ENCODE measurements at regions not wholly inside any gene's neighbourhood (a gene's known extent, or its start where the extent isn't known, plus 50 kb on each side); places are given as distances from the start of the nearest gene placed in this dataset.

GRCh38 chr20:6705926-6706548 lies 61.4 kb upstream of the BMP2 start:
- H3K4me3 ChIP-seq (ENCODE audit: insufficient read length, low read depth) = no peak overlapping the region
- no peak for TF ChIP-seq SUZ12 (IDR thresholded peaks at IDR 0.05; ENCODE audit: extremely low read depth, insufficient read depth, insufficient read length)
- no peak for TF ChIP-seq YY1 (IDR thresholded peaks at IDR 0.05; ENCODE audit: insufficient read depth, insufficient read length)
- TF ChIP-seq ZNF274 (IDR thresholded peaks at IDR 0.05; ENCODE audit: low read depth, low read length) = no peak
- no peaks in the 10 kb centered on the region for H3K4me1 ChIP-seq (ENCODE audit: insufficient read depth, insufficient read length)
- no peak for DNase-seq (ENCODE audit: low read depth, low spot score)
- H3K36me3 ChIP-seq (ENCODE audit: insufficient read depth, insufficient read length, low read length) = no peaks in the 10 kb centered on the region
- H3K9ac ChIP-seq (ENCODE audit: insufficient read length, low read depth) = no peak overlapping the region
- no peaks in the 10 kb centered on the region for H3K9me3 ChIP-seq (ENCODE audit: insufficient read depth, low read length)
- H3K27me3 ChIP-seq (ENCODE audit: insufficient read depth, insufficient read length) = no peaks in the 10 kb centered on the region

GRCh38 chr20:6705106-6705766 lies 62.2 kb upstream of the BMP2 start:
- H3K4me1 ChIP-seq (ENCODE audit: insufficient read depth, insufficient read length) = no peaks in the 10 kb centered on the region
- H3K9me3 ChIP-seq (ENCODE audit: insufficient read depth, low read length) = no peaks in the 10 kb centered on the region
- no peak overlapping the region for H3K4me3 ChIP-seq (ENCODE audit: insufficient read length, low read depth)
- DNase-seq (ENCODE audit: low read depth, low spot score) = no peak
- H3K36me3 ChIP-seq (ENCODE audit: insufficient read depth, insufficient read length, low read length) = no peaks in the 10 kb centered on the region
- no peak for TF ChIP-seq YY1 (IDR thresholded peaks at IDR 0.05; ENCODE audit: insufficient read depth, insufficient read length)
- TF ChIP-seq SUZ12 (IDR thresholded peaks at IDR 0.05; ENCODE audit: extremely low read depth, insufficient read depth, insufficient read length) = no peak
- TF ChIP-seq ZNF274 (IDR thresholded peaks at IDR 0.05; ENCODE audit: low read depth, low read length) = no peak
- H3K9ac ChIP-seq (ENCODE audit: insufficient read length, low read depth) = no peak overlapping the region
- no peaks in the 10 kb centered on the region for H3K27me3 ChIP-seq (ENCODE audit: insufficient read depth, insufficient read length)

GRCh38 chr20:6704132-6704861 lies 63.2 kb upstream of the BMP2 start:
- Histone ChIP-seq H3K36me3 (ENCODE audit: insufficient read depth, insufficient read length, low read length) (no peaks in the 10 kb centered on the region), H3K27me3 (ENCODE audit: insufficient read depth, insufficient read length) (no peaks in the 10 kb centered on the region), H3K9me3 (ENCODE audit: insufficient read depth, low read length) (no peaks in the 10 kb centered on the region), H3K9ac (ENCODE audit: insufficient read length, low read depth) (no peak overlapping the region), H3K4me1 (ENCODE audit: insufficient read depth, insufficient read length) (no peaks in the 10 kb centered on the region), H3K4me3 (ENCODE audit: insufficient read length, low read depth) (no peak overlapping the region)
- no peak for DNase-seq (ENCODE audit: low read depth, low spot score)
- TF ChIP-seq SUZ12 (IDR thresholded peaks at IDR 0.05; ENCODE audit: extremely low read depth, insufficient read depth, insufficient read length) = no peak
- no peak for TF ChIP-seq ZNF274 (IDR thresholded peaks at IDR 0.05; ENCODE audit: low read depth, low read length)
- no peak for TF ChIP-seq YY1 (IDR thresholded peaks at IDR 0.05; ENCODE audit: insufficient read depth, insufficient read length)

GRCh38 chr20:6703656-6704055 lies 63.8 kb upstream of the BMP2 start:
- DNase-seq (ENCODE audit: low read depth, low spot score) = no peak
- H3K9me3 ChIP-seq (ENCODE audit: insufficient read depth, low read length) = no peaks in the 10 kb centered on the region
- no peak for TF ChIP-seq ZNF274 (IDR thresholded peaks at IDR 0.05; ENCODE audit: low read depth, low read length)
- no peak for TF ChIP-seq SUZ12 (IDR thresholded peaks at IDR 0.05; ENCODE audit: extremely low read depth, insufficient read depth, insufficient read length)
- no peak for TF ChIP-seq YY1 (IDR thresholded peaks at IDR 0.05; ENCODE audit: insufficient read depth, insufficient read length)
- no peaks in the 10 kb centered on the region for H3K4me1 ChIP-seq (ENCODE audit: insufficient read depth, insufficient read length)
- H3K27me3 ChIP-seq (ENCODE audit: insufficient read depth, insufficient read length) = no peaks in the 10 kb centered on the region
- H3K36me3 ChIP-seq (ENCODE audit: insufficient read depth, insufficient read length, low read length) = no peaks in the 10 kb centered on the region
- no peak overlapping the region for H3K4me3 ChIP-seq (ENCODE audit: insufficient read length, low read depth)
- no peak overlapping the region for H3K9ac ChIP-seq (ENCODE audit: insufficient read length, low read depth)

- H3K27me3 ChIP-seq (ENCODE audit: insufficient read depth, insufficient read length) = no peaks in the 10 kb centered on the region
- no peak overlapping the region for H3K4me3 ChIP-seq (ENCODE audit: insufficient read length, low read depth)
- no peak for DNase-seq (ENCODE audit: low read depth, low spot score)
- H3K9ac ChIP-seq (ENCODE audit: insufficient read length, low read depth) = no peak overlapping the region
- H3K36me3 ChIP-seq (ENCODE audit: insufficient read depth, insufficient read length, low read length) = no peaks in the 10 kb centered on the region
- TF ChIP-seq SUZ12 (IDR thresholded peaks at IDR 0.05; ENCODE audit: extremely low read depth, insufficient read depth, insufficient read length) (no peak), YY1 (IDR thresholded peaks at IDR 0.05; ENCODE audit: insufficient read depth, insufficient read length) (no peak), ZNF274 (IDR thresholded peaks at IDR 0.05; ENCODE audit: low read depth, low read length) (no peak)
- no peaks in the 10 kb centered on the region for H3K9me3 ChIP-seq (ENCODE audit: insufficient read depth, low read length)
- H3K4me1 ChIP-seq (ENCODE audit: insufficient read depth, insufficient read length) = no peaks in the 10 kb centered on the region
Observed at GRCh38 chr20:6703047-6703446, 64.4 kb upstream of the BMP2 start.

- no peak overlapping the region for H3K4me3 ChIP-seq (ENCODE audit: insufficient read length, low read depth)
- no peaks in the 10 kb centered on the region for H3K27me3 ChIP-seq (ENCODE audit: insufficient read depth, insufficient read length)
- no peak for TF ChIP-seq YY1 (IDR thresholded peaks at IDR 0.05; ENCODE audit: insufficient read depth, insufficient read length)
- no peak for TF ChIP-seq ZNF274 (IDR thresholded peaks at IDR 0.05; ENCODE audit: low read depth, low read length)
- no peak for TF ChIP-seq SUZ12 (IDR thresholded peaks at IDR 0.05; ENCODE audit: extremely low read depth, insufficient read depth, insufficient read length)
- no peak for DNase-seq (ENCODE audit: low read depth, low spot score)
- no peaks in the 10 kb centered on the region for H3K4me1 ChIP-seq (ENCODE audit: insufficient read depth, insufficient read length)
- H3K9me3 ChIP-seq (ENCODE audit: insufficient read depth, low read length) = no peaks in the 10 kb centered on the region
- H3K9ac ChIP-seq (ENCODE audit: insufficient read length, low read depth) = no peak overlapping the region
- no peaks in the 10 kb centered on the region for H3K36me3 ChIP-seq (ENCODE audit: insufficient read depth, insufficient read length, low read length)
Observed at GRCh38 chr20:6702144-6702543, 65.3 kb upstream of the BMP2 start.

Measured in NT2/D1 (cell line).